NT2/D1 (cell line): ENCODE measurements at regions not wholly inside any gene's neighbourhood (a gene's known extent, or its start where the extent isn't known, plus 50 kb on each side); places are given as distances from the start of the nearest gene placed in this dataset.

ENCODE experiments used
- DNase-seq: peaks from one replicate; pipeline ENCODE4 v3.0.0-alpha.2; 2011; ENCODE audit warnings: low read depth, low spot score
- H3K27me3 ChIP-seq: 2 replicates; pipeline ENCODE4 v1.6.0; 2011; ENCODE audit warnings: mild to moderate bottlenecking; ENCODE audit not compliant: insufficient read length, insufficient read depth
- H3K36me3 ChIP-seq: 2 replicates; pipeline ENCODE4 v1.6.1; 2011; ENCODE audit warnings: mild to moderate bottlenecking, low read length, mixed read lengths; ENCODE audit not compliant: insufficient read depth, insufficient read length
- H3K4me1 ChIP-seq: 2 replicates; pipeline ENCODE4 v1.5.1; 2011; ENCODE audit not compliant: insufficient read depth, insufficient read length
- H3K4me3 ChIP-seq: 2 replicates; pipeline ENCODE4 v1.5.1; 2011; ENCODE audit warnings: low read depth; ENCODE audit not compliant: insufficient read length
- H3K9ac ChIP-seq: 2 replicates; pipeline ENCODE4 v1.6.0; 2011; ENCODE audit warnings: low read depth; ENCODE audit not compliant: insufficient read length
- H3K9me3 ChIP-seq: 2 replicates; pipeline ENCODE4 v1.5.1; 2011; ENCODE audit warnings: mild to moderate bottlenecking, low read length; ENCODE audit not compliant: insufficient read depth
- SUZ12 ChIP-seq: IDR thresholded peaks from 2 replicates; pipeline ENCODE4 v1.6.1; 2011; ENCODE audit not compliant: insufficient read length, insufficient read depth; ENCODE audit errors: extremely low read depth
- YY1 ChIP-seq: IDR thresholded peaks from 2 replicates; pipeline ENCODE4 v1.6.1; 2011; ENCODE audit not compliant: insufficient read length, insufficient read depth
- ZNF274 ChIP-seq: IDR thresholded peaks from 2 replicates; pipeline ENCODE4 v1.6.1; 2011; ENCODE audit warnings: mild to moderate bottlenecking, low read depth, low read length

DNA sequence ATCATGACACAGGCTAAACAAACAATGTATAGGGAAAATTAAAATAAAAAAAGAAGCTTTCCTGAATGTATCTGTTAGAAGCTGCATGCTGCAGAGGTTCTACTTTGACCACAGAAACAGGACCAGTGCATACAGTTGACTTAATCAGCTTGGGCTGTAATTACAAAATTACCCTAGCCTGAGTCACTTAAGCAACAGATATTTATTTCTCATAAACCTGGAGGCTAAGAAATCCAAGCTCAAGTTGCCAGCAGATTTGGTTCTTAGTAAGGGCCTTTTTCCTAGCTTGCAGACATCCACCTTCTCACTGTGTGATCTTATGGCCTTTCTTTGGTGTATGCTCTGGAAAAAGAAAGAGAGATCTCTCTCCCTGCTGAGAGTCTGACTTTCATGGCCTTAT, 946.5 kb upstream of the RAG2 start:
- TF ChIP-seq YY1 (no peak), SUZ12 (no peak), ZNF274 (no peak)
- Histone ChIP-seq H3K9me3 (peaks cover 25% of the 10 kb centered on the region; the same call in 1 of the 2 replicates), H3K9ac (no peak overlapping the region), H3K4me3 (no peak overlapping the region), H3K4me1 (no peaks in the 10 kb centered on the region), H3K27me3 (no peaks in the 10 kb centered on the region), H3K36me3 (no peaks in the 10 kb centered on the region)
- DNase-seq = no peak

DNA sequence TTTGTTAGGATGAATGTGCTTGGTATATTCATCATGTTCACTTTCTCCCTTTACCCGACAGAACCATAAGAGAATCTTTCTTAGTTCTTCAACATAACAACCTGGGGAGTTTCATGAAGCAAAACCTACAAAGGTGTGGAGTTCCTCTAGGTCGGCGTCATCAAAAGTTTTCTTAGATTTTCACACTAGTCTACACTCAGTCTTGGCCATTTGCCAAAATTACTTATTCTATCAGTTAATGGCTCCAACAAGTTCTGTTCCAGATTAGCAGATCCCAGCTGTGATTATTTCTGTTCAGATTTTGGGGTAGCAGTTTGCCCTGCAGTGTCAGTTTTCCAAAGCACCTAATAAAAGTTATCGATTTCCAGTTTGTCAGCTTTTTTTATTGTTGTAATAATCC, 935.8 kb upstream of the RAG2 start:
- H3K27me3 ChIP-seq = no peaks in the 10 kb centered on the region
- no peak for TF ChIP-seq ZNF274
- no peak for TF ChIP-seq SUZ12
- no peak for TF ChIP-seq YY1
- H3K4me3 ChIP-seq = no peak overlapping the region
- H3K4me1 ChIP-seq = no peaks in the 10 kb centered on the region
- H3K9ac ChIP-seq = no peak overlapping the region
- no peaks in the 10 kb centered on the region for H3K36me3 ChIP-seq
- no peak for DNase-seq
- H3K9me3 ChIP-seq = peaks cover 16% of the 10 kb centered on the region

GRCh38 chr11:37533087-37533486, 935.1 kb upstream of the RAG2 start:
- Histone ChIP-seq H3K9ac (no peak overlapping the region), H3K4me3 (no peak overlapping the region), H3K4me1 (no peaks in the 10 kb centered on the region), H3K27me3 (no peaks in the 10 kb centered on the region), H3K36me3 (no peaks in the 10 kb centered on the region), H3K9me3 (peaks cover 22% of the 10 kb centered on the region)
- TF ChIP-seq ZNF274 (no peak), YY1 (no peak), SUZ12 (no peak)
- no peak for DNase-seq

DNA sequence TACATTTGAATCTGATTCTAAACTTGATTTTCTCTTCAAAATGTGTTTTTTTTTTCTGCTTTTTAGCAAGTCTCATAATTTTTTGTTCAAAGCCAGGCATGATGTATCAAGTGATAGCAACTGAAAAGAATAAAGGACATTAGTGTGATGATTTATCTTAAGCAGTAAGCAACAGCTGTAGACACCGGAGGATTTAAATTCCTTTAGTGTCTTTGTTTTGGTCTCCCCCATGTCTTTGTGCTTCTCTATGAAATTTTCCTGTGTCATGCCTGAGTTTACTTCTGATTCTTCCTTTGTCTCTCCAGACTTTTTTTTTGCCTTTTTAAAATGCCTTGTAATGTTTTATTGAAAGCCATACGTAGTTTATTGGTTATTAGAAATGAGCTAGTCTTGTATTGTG, 934.2 kb upstream of the RAG2 start:
- DNase-seq = no peak
- H3K4me3 ChIP-seq = no peak overlapping the region
- TF ChIP-seq ZNF274 (no peak), YY1 (no peak), SUZ12 (no peak)
- peaks cover 22% of the 10 kb centered on the region for H3K9me3 ChIP-seq
- H3K4me1 ChIP-seq = no peaks in the 10 kb centered on the region
- H3K27me3 ChIP-seq = no peaks in the 10 kb centered on the region
- H3K36me3 ChIP-seq = no peaks in the 10 kb centered on the region
- no peak overlapping the region for H3K9ac ChIP-seq

- DNase-seq = no peak
- no peaks in the 10 kb centered on the region for H3K36me3 ChIP-seq
- no peak overlapping the region for H3K9ac ChIP-seq
- H3K27me3 ChIP-seq = no peaks in the 10 kb centered on the region
- H3K4me3 ChIP-seq = no peak overlapping the region
- no peaks in the 10 kb centered on the region for H3K4me1 ChIP-seq
- peaks cover 22% of the 10 kb centered on the region for H3K9me3 ChIP-seq
- no peak for TF ChIP-seq SUZ12
- TF ChIP-seq ZNF274 = no peak
- TF ChIP-seq YY1 = no peak
Measured at GRCh38 chr11:37527545-37527944, 929.5 kb upstream of the RAG2 start.

GRCh38 chr11:37525336-37525735, 927.3 kb upstream of the RAG2 start:
- Histone ChIP-seq H3K4me3 (no peak overlapping the region), H3K27me3 (no peaks in the 10 kb centered on the region), H3K36me3 (no peaks in the 10 kb centered on the region), H3K9me3 (peaks cover 22% of the 10 kb centered on the region), H3K4me1 (no peaks in the 10 kb centered on the region), H3K9ac (no peak overlapping the region)
- DNase-seq = no peak
- TF ChIP-seq SUZ12 (no peak), YY1 (no peak), ZNF274 (no peak)

GRCh38 chr11:37519781-37520180, 921.7 kb upstream of the RAG2 start:
- H3K4me3 ChIP-seq = no peak overlapping the region
- H3K36me3 ChIP-seq = no peaks in the 10 kb centered on the region
- H3K9me3 ChIP-seq = no peaks in the 10 kb centered on the region; the same call in 1 of the 2 replicates
- H3K4me1 ChIP-seq = no peaks in the 10 kb centered on the region
- no peak overlapping the region for H3K9ac ChIP-seq
- no peak for TF ChIP-seq YY1
- no peak for TF ChIP-seq ZNF274
- TF ChIP-seq SUZ12 = no peak
- no peaks in the 10 kb centered on the region for H3K27me3 ChIP-seq
- DNase-seq = no peak

DNA sequence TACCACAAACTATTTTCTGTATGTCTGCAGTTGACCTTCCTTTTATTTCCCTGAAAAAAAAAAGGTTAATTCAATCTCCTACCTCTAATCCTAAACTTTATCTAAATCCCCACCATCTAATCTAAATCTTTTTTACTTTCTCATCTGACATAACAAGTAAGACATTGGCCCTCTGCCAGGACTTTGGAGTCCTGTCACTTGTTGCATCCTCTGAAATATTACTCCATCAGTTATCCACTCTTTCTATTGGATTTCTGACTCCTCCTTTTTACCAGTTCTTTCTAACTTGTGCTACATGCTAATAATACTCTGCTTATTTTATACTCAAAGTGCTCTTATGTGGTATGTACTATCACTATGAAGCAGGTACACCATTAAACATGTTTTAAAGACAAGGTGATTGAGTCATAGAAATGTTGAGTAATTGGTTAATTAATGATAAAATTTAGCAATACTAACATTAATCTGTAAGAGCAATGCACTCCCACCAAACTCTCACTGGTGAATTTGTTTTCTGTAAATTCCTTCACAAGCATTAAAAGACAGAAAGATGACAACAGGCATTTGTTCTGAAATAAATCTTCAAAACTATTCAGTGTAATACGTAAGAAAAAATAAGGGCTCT, 914.2 kb upstream of the RAG2 start:
- Histone ChIP-seq H3K9me3 (no peaks in the 10 kb centered on the region; the same call in 1 of the 2 replicates), H3K4me1 (no peaks in the 10 kb centered on the region)
- TF ChIP-seq YY1 = no peak
- TF ChIP-seq SUZ12 = no peak
- no peak for TF ChIP-seq ZNF274

More for the DNA sequence above, 914.2 kb upstream of the RAG2 start:
- no peak for DNase-seq
- H3K9ac ChIP-seq = no peak overlapping the region
- H3K27me3 ChIP-seq = no peaks in the 10 kb centered on the region
- H3K4me3 ChIP-seq = no peak overlapping the region
- no peaks in the 10 kb centered on the region for H3K36me3 ChIP-seq
